ENCODE measurements at regions not wholly inside any gene's neighbourhood (a gene's known extent, or its start where the extent isn't known, plus 50 kb on each side); places are given as distances from the start of the nearest gene placed in this dataset.

- TF ChIP-seq POLR2AphosphoS5 (IDR thresholded peaks at IDR 0.05; ENCODE audit: low read depth), result no peak
- no peak for TF ChIP-seq GABPA (IDR thresholded peaks at IDR 0.05; ENCODE audit: low read depth)
- TF ChIP-seq SPI1 (IDR thresholded peaks at IDR 0.05; ENCODE audit: borderline replicate concordance, low read depth), result no peak
- TF ChIP-seq REST (IDR thresholded peaks at IDR 0.05; ENCODE audit: insufficient replicate concordance, low read depth), result no peak
- TF ChIP-seq CTCF (IDR thresholded peaks at IDR 0.05; ENCODE audit: insufficient read depth, low read length), result no peak
- Histone ChIP-seq H3K4me3 (replicated peaks; ENCODE audit: insufficient read depth, low read length) (no peak overlapping the region), H3K27ac (replicated peaks) (no peak overlapping the region), H3K27me3 (ENCODE audit: insufficient read depth, poor library complexity, severe bottlenecking) (no peaks in the 10 kb centered on the region)
- DNase-seq (ENCODE audit: low read depth in 1 of 2, low spot score in 1 of 2), result no peak
Observed at GRCh38 chr6:110545081-110545872, 68.9 kb upstream of the SLC22A16 start.

GRCh38 chr6:110544472-110544871 lies 68.1 kb upstream of the SLC22A16 start:
- no peak for DNase-seq (ENCODE audit: low read depth in 1 of 2, low spot score in 1 of 2)
- Histone ChIP-seq H3K4me3 (replicated peaks; ENCODE audit: insufficient read depth, low read length) (no peak overlapping the region), H3K27me3 (ENCODE audit: insufficient read depth, poor library complexity, severe bottlenecking) (no peaks in the 10 kb centered on the region), H3K27ac (replicated peaks) (no peak overlapping the region)
- no peak for TF ChIP-seq GABPA (IDR thresholded peaks at IDR 0.05; ENCODE audit: low read depth)
- TF ChIP-seq POLR2AphosphoS5 (IDR thresholded peaks at IDR 0.05; ENCODE audit: low read depth), result no peak
- TF ChIP-seq CTCF (IDR thresholded peaks at IDR 0.05; ENCODE audit: insufficient read depth, low read length), result no peak
- no peak for TF ChIP-seq SPI1 (IDR thresholded peaks at IDR 0.05; ENCODE audit: borderline replicate concordance, low read depth)
- no peak for TF ChIP-seq REST (IDR thresholded peaks at IDR 0.05; ENCODE audit: insufficient replicate concordance, low read depth)

GRCh38 chr6:110543106-110543505 lies 66.7 kb upstream of the SLC22A16 start:
- DNase-seq (ENCODE audit: low read depth in 1 of 2, low spot score in 1 of 2), result no peak
- TF ChIP-seq CTCF (IDR thresholded peaks at IDR 0.05; ENCODE audit: insufficient read depth, low read length) (no peak), SPI1 (IDR thresholded peaks at IDR 0.05; ENCODE audit: borderline replicate concordance, low read depth) (no peak), REST (IDR thresholded peaks at IDR 0.05; ENCODE audit: insufficient replicate concordance, low read depth) (no peak), POLR2AphosphoS5 (IDR thresholded peaks at IDR 0.05; ENCODE audit: low read depth) (no peak), GABPA (IDR thresholded peaks at IDR 0.05; ENCODE audit: low read depth) (no peak)
- H3K27ac ChIP-seq (replicated peaks), result no peak overlapping the region
- no peak overlapping the region for H3K4me3 ChIP-seq (replicated peaks; ENCODE audit: insufficient read depth, low read length)
- H3K27me3 ChIP-seq (ENCODE audit: insufficient read depth, poor library complexity, severe bottlenecking), result no peaks in the 10 kb centered on the region
